Activated CD4-positive, CD25-positive, alpha-beta regulatory T cell treated with anti-CD3 and anti-CD28 coated beads, Interleukin-2, amount 50 U/mL, for 72 hours (primary cell): ENCODE measurements at regions not wholly inside any gene's neighbourhood (a gene's known extent, or its start where the extent isn't known, plus 50 kb on each side); places are given as distances from the start of the nearest gene placed in this dataset.

Experiments used
- DNase-seq: peaks from one replicate; pipeline ENCODE4 v3.0.0; 2021

- DNase-seq = no peak
These were observed 1007.5 kb upstream of the EEF2KMT start for GRCh38 chr16:6105115-6105514.

- no peak for DNase-seq
These were observed 1006.8 kb upstream of the EEF2KMT start for GRCh38 chr16:6104428-6104827.

GRCh38 chr16:6103561-6103960, 1006.0 kb upstream of the EEF2KMT start:
- no peak for DNase-seq

GRCh38 chr16:6099102-6099501, 1001.5 kb upstream of the EEF2KMT start:
- no peak for DNase-seq

- DNase-seq = no peak
These were observed 999.5 kb upstream of the EEF2KMT start for GRCh38 chr16:6096931-6097670.

- no peak for DNase-seq
These were observed 997.8 kb upstream of the EEF2KMT start for GRCh38 chr16:6095414-6095813.

GRCh38 chr16:6091021-6091420, 993.4 kb upstream of the EEF2KMT start:
- no peak for DNase-seq

GRCh38 chr16:6081320-6081976, 983.9 kb upstream of the EEF2KMT start:
- DNase-seq = no peak

GRCh38 chr16:6076631-6077030, 979.0 kb upstream of the EEF2KMT start:
- no peak for DNase-seq

GRCh38 chr16:6068063-6068462, 970.5 kb upstream of the EEF2KMT start:
- DNase-seq = no peak

- DNase-seq = no peak
These were observed 969.1 kb upstream of the EEF2KMT start for GRCh38 chr16:6066652-6067051.

GRCh38 chr16:6063526-6063925, 965.9 kb upstream of the EEF2KMT start:
- no peak for DNase-seq

GRCh38 chr16:6059671-6060070, 962.1 kb upstream of the EEF2KMT start:
- no peak for DNase-seq

GRCh38 chr16:6057821-6058220, 960.2 kb upstream of the EEF2KMT start:
- no peak for DNase-seq

- no peak for DNase-seq
These were observed 950.4 kb upstream of the EEF2KMT start for GRCh38 chr16:6048017-6048416.

- DNase-seq = no peak
These were observed 949.7 kb upstream of the EEF2KMT start for GRCh38 chr16:6047325-6047724.

- no peak for DNase-seq
These were observed 941.5 kb upstream of the EEF2KMT start for GRCh38 chr16:6038941-6039645.

GRCh38 chr16:6035161-6035560, 937.6 kb upstream of the EEF2KMT start:
- no peak for DNase-seq

GRCh38 chr16:6034511-6034910, 936.9 kb upstream of the EEF2KMT start:
- DNase-seq = no peak

- no peak for DNase-seq
These were observed 934.8 kb upstream of the EEF2KMT start for GRCh38 chr16:6032438-6032837.

- DNase-seq = no peak
These were observed 934.0 kb upstream of the EEF2KMT start for GRCh38 chr16:6031567-6031966.

GRCh38 chr16:6031102-6031501, 933.5 kb upstream of the EEF2KMT start:
- DNase-seq = no peak

- no peak for DNase-seq
These were observed 930.1 kb upstream of the EEF2KMT start for GRCh38 chr16:6027733-6028132.

GRCh38 chr16:6023449-6023848, 925.9 kb upstream of the EEF2KMT start:
- DNase-seq = no peak
